HT-29 (cell line): ENCODE measurements at regions not wholly inside any gene's neighbourhood (a gene's known extent, or its start where the extent isn't known, plus 50 kb on each side); places are given as distances from the start of the nearest gene placed in this dataset.
A peak's percentile ranks its signal among the peaks of the same experiment; 100 is the strongest.

ENCODE experiments used
- DNase-seq: peaks from one replicate; pipeline ENCODE4 v3.0.0-alpha.2; 2015; ENCODE audit warnings: low spot score

GRCh38 chr1:4518621-4519020 is 135.8 kb upstream of the AJAP1 start:
- DNase-seq, result no peak

- DNase-seq, result no peak
These were observed 134.5 kb upstream of the AJAP1 start for GRCh38 chr1:4519954-4520353.

- DNase-seq, result no peak
These were observed 130.9 kb upstream of the AJAP1 start for GRCh38 chr1:4523551-4523950.

- DNase-seq, result no peak
These were observed 127.7 kb upstream of the AJAP1 start for GRCh38 chr1:4526747-4527146.

- no peak for DNase-seq
These were observed 126.6 kb upstream of the AJAP1 start for GRCh38 chr1:4527819-4528218.

- no peak for DNase-seq
These were observed 125.8 kb upstream of the AJAP1 start for GRCh38 chr1:4528590-4528989.

- DNase-seq, result no peak
These were observed 124.8 kb upstream of the AJAP1 start for GRCh38 chr1:4529446-4530165.

- no peak for DNase-seq
These were observed 124.1 kb upstream of the AJAP1 start for GRCh38 chr1:4530166-4530785.

- DNase-seq, result no peak
These were observed 122.6 kb upstream of the AJAP1 start for GRCh38 chr1:4531842-4532241.

- DNase-seq, result no peak
These were observed 121.8 kb upstream of the AJAP1 start for GRCh38 chr1:4532656-4533055.

- no peak for DNase-seq
These were observed 107.5 kb upstream of the AJAP1 start for GRCh38 chr1:4546911-4547310.

- peak; percentile 5 for DNase-seq
These were observed 104.5 kb upstream of the AJAP1 start for GRCh38 chr1:4549930-4550329.

- DNase-seq, result no peak
These were observed 103.5 kb upstream of the AJAP1 start for GRCh38 chr1:4550941-4551340.

- no peak for DNase-seq
These were observed 102.7 kb upstream of the AJAP1 start for GRCh38 chr1:4551706-4552105.

GRCh38 chr1:4553761-4554160 is 100.6 kb upstream of the AJAP1 start:
- no peak for DNase-seq

- no peak for DNase-seq
These were observed 100.0 kb upstream of the AJAP1 start for GRCh38 chr1:4554271-4554865.

GRCh38 chr1:4557949-4558348 is 96.5 kb upstream of the AJAP1 start:
- no peak for DNase-seq

GRCh38 chr1:4561205-4561604 is 93.2 kb upstream of the AJAP1 start:
- DNase-seq, result no peak

- DNase-seq, result no peak
These were observed 92.1 kb upstream of the AJAP1 start for GRCh38 chr1:4562321-4562720.

- no peak for DNase-seq
These were observed 90.8 kb upstream of the AJAP1 start for GRCh38 chr1:4563586-4563985.

- no peak for DNase-seq
These were observed 90.4 kb upstream of the AJAP1 start for GRCh38 chr1:4564051-4564450.

GRCh38 chr1:4565166-4565565 is 89.2 kb upstream of the AJAP1 start:
- DNase-seq, result no peak

- no peak for DNase-seq
These were observed 88.5 kb upstream of the AJAP1 start for GRCh38 chr1:4565801-4566449.
